GM21529 (cell line): ENCODE measurements at regions not wholly inside any gene's neighbourhood (a gene's known extent, or its start where the extent isn't known, plus 50 kb on each side); places are given as distances from the start of the nearest gene placed in this dataset.
"Not testable (repeated sequence)": the region's sequence is repeated elsewhere in the genome, so short reads cannot be mapped to it uniquely, and the experiment has no call there.

Experiments used
- ATAC-seq: cut with Tn5 transposase; IDR thresholded peaks from one replicate; pipeline ENCODE4 v1.9.1; 2021; ENCODE audit not compliant: unreplicated experiment

- no peak for ATAC-seq
Observed at GRCh38 chr7:153930696-153931095, 121.5 kb upstream of the DPP6 start.

DNA sequence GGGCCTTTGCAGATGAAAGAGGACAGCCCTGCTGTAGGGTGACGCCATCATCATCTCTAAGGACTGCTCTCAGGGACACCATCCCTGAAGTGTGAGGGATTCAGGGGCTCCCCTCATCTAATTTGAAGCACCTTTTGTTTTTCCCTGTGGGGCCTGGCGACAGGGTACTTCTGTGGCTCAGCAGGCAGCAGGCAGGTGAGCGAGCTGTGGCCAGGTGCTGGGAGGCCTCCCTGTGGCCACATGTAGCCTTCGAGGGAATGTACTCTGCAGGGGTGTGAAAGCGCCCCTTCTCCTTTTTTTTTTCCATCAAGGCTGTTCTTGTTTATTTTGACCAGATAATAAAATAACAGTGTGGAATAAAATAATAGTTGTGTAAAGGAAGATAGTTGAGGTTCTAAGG is 118.2 kb upstream of the DPP6 start:
- no peak for ATAC-seq

- no peak for ATAC-seq
Observed at GRCh38 chr7:153934629-153935028, 117.6 kb upstream of the DPP6 start.

DNA sequence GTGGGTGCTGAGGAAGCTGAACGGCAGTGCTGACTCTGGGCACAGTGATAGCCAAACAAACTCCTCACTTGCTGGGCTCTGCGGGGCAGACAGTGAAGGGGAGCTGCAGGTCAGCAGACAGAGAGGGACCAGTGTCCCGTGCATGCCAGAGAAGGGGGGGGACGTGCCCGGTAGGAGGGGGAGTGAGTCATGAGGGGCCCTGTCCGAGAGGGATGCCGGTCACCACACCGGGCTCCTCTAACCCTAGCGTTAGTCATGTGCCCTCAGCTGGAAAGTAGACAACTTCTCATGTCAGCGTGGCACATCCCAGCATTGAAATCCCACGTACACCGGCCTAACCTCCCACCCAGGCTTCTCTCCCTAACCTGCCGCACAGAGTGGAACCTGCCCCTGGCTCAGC is 117.1 kb upstream of the DPP6 start:
- ATAC-seq = no peak

DNA sequence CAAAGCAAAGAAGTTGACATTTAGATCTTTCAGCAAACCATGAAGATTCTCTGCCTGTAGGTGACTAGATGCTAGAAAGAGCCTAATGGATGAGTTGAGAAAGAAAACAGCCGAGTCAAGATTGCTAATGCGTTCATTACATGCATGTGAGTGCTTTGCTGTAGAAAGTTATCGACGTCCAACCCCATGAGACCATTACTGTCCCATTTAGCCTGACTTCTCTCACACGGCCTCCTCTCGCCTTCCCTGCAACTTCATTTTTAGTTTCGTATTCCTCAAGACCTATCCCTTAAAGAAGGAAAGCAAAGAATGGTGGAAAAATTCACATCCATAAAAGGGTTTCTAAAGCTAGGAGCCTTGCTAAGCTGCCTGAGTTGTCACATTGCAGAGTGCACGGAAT is 113.7 kb upstream of the DPP6 start:
- no peak for ATAC-seq

GRCh38 chr7:153939177-153939576 is 113.0 kb upstream of the DPP6 start:
- no peak for ATAC-seq

DNA sequence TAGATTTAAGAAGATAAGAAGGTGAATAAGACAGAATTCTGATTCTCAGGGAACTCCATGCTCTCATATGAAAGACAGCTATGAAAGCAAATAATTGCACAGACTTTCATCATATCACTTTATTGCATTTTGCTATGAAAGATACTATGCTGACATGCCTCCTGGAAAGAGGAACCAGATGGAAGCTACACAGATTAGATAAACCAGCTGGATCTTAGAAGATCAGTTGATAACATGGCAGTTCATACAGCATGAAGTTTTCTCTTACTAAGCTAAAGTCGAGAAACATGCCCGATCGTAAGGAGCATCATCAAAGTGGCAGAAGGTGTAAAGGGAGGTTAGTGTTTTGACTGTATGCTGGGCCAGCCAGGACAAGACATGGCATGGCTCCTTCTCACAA is 112.5 kb upstream of the DPP6 start:
- ATAC-seq = no peak

DNA sequence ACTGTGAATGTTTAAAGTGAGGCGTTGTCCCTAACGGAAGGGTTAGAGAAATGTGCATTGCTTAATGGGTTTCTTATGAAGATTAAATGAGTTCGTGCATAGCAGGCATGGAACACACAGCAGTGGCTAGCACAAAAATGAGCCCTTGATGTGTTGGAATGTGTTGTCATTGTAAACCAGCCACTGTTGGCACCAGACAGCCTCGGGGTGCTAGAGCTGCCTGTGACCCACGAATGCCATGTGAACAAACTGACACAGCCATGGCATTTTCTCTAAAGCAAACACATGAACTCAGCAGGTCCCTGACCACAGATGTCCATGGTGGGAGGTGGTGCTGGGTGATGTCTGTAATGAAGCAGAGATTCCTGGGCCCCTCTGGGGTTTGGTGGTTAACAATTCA is 111.1 kb upstream of the DPP6 start:
- no peak for ATAC-seq

DNA sequence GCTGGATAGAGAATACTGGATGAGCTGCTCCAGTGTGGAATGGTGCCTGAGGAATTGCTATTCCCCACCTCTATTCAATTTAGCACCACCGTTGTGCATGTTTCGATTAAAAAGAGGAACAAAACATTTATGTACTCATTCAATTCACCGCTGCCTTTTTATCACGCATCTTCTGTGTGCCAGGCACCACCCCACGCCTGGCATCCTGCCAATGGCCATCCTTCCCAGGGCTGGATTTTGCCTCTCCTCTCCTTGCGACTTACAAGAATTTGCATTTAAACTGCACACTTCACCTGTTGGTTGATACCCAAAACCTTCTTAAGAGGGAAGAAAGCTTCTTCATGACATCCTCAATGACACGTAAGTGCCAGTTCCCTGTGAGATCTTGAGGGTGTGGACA is 110.2 kb upstream of the DPP6 start:
- no peak for ATAC-seq

- no peak for ATAC-seq
Observed at GRCh38 chr7:153943457-153943856, 108.7 kb upstream of the DPP6 start.

DNA sequence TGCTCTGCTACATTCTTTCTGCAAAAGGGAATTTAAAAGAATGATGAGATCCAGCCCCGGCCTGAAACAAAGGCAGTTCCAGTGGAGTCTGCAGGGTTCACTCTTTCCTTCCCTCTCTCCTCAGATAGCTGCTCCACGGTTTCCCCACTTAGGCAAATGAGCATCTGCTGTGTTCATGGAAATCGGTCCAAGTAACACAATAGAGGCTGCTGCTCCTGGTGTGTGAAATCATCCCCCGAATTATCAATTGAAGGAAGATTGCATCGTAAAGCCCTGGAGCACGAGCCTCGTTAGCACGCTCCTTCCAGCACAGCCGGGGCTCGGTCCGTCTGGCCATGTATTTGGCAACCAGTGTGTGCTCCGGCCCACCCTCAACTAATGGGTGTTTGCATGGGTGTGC is 108.3 kb upstream of the DPP6 start:
- ATAC-seq = no peak

GRCh38 chr7:153948060-153948459 is 104.1 kb upstream of the DPP6 start:
- ATAC-seq = no peak

- ATAC-seq = no peak
Observed at GRCh38 chr7:153951316-153951715, 100.9 kb upstream of the DPP6 start.

DNA sequence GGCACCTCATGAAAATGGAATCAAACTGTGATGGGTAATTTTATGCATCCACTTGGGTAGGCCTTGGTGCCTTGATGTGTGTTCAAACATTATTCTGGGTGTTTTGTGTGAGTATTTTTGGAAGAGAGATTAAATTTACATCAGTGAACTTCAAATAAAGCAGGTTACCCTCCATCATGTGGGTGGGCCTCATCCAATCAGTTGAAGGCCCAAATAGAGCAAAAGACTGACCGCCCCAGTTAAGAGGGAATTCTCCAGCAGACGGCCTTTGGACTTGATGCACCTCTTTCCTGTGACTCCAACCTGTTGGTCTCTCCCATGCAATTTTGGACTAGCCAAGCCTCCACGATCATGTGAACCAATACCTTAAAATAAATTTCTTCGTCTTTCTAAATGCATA is 97.7 kb upstream of the DPP6 start:
- ATAC-seq = no peak

GRCh38 chr7:153957677-153958076 is 94.5 kb upstream of the DPP6 start:
- not testable (repeated sequence) for ATAC-seq

DNA sequence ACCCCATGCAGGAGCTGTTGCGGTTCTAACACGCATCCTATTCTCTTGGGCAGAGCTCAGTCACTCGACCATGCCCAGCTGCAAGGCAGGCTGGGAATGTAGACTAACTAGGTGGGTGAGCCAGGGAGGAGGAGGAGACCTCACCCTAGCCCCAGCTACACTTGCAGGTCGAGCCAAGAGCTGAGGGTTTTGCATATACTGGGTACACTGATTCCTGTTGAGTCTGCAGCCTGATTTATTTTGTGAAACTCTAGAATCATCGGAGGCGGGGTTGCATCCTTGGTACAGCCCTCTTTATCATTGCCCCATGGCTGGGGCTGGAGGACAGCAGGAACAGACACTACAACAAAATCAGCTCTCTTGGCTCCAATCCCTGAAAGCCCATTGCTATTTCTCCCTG is 93.8 kb upstream of the DPP6 start:
- ATAC-seq = not testable (repeated sequence)

DNA sequence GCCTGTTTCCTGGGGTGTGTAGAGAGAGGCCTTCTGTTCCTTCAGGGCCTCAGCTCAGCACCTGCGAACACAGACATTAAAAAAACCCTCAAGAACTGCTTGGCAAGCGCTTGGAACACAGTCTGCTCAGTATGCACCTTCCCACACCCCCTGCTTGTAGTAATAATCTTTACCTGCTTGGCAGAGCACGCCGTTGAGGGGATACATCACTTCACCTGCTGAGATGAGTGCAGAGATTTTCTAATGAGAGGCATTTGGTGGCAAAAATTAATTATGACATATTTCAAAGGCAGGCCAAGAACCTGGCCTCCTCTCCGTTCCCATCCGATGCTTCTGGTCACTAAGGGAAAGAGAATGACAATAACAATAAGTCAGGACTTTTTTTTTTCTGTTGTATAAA is 93.4 kb upstream of the DPP6 start:
- ATAC-seq = not testable (repeated sequence)

- ATAC-seq = not testable (repeated sequence)
Observed at GRCh38 chr7:153964481-153965112, 87.6 kb upstream of the DPP6 start.

DNA sequence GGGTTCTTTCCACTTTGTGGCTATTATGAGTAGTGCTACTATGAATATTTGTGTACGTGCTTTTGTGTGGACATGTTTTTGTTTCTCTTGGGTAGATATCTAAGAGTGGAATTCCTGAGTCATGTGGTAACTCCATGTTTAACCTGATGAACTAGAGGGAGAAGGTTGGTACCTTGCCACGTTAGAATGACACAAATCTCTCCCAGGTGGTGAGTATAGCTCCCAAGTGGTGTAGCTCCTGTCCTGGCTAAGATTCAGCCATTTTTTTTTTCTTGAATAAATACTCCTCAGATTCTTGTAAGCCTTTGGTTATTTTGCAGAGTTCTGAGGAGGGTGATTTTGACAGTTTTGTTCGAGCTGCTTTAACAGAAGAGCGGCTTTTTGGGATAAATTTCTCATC is 83.2 kb upstream of the DPP6 start:
- not testable (repeated sequence) for ATAC-seq

GRCh38 chr7:153974603-153975002 is 77.6 kb upstream of the DPP6 start:
- ATAC-seq = not testable (repeated sequence)

GRCh38 chr7:153976745-153977144 is 75.5 kb upstream of the DPP6 start:
- ATAC-seq = not testable (repeated sequence)

DNA sequence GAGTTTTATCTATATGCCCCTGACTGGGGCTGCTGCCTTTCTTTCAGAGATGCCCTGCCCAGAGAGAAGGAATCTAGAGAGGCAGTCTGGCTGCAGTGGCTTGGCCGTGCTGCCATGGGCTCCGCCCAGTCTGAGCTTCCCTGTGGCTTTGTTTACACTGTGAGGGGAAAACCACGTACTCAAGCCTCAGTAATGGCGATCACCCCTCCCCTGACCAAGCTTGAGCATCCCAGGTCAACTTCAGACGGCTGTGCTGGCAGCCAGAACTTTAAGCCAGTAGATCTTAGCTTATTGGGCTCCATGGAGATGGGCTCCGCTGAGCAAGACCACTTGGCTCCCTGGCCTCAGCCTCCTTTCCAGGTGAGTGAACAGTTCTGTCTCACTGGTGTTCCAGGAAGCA is 69.0 kb upstream of the DPP6 start:
- ATAC-seq = not testable (repeated sequence)

DNA sequence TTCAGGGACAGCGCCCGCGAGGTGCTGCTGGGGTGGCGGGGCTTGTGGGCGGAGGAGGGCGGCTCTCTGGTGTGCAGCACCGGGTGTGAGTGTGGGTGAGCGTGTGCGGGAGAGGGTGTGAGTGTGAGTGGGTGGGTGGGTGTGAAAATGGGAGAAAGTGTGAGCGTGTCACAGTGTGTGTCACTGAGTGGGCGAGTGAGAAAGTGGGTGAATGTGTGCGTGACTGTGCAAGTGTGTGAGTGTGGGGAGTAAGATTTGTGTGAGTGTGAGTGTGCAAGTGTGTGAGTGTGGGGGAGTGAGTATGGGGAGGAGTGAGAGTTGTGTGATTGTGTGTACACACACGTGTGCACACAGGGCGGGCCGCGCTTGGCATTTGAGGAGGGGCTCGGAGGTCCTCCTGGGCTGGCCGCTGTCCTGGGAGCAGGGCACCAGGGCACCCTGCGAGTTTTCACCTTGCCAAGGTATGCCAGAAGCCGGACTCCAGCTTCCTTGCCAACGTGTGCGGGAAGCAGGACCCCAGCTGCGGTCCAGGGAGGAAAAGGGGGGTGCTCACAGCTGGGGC is 63.1 kb upstream of the DPP6 start:
- not testable (repeated sequence) for ATAC-seq
